ENCODE measurements at regions not wholly inside any gene's neighbourhood (a gene's known extent, or its start where the extent isn't known, plus 50 kb on each side); places are given as distances from the start of the nearest gene placed in this dataset.

- TF ChIP-seq CTCF (IDR thresholded peaks at IDR 0.05; ENCODE audit: low read length): no peak
- TF ChIP-seq EZH2phosphoT487 (IDR thresholded peaks at IDR 0.05; ENCODE audit: low read length): no peak
- no peak for TF ChIP-seq EZH2 (optimal IDR thresholded peaks at IDR 0.05; ENCODE audit: low read depth, low read length)
Observed at GRCh38 chr9:90054810-90055209, 450.0 kb downstream of the GADD45G start.
